Renal pelvis (tissue), 1 donor: ENCODE measurements at regions not wholly inside any gene's neighbourhood (a gene's known extent, or its start where the extent isn't known, plus 50 kb on each side); places are given as distances from the start of the nearest gene placed in this dataset.
"Not testable (repeated sequence)": the region's sequence is repeated elsewhere in the genome, so short reads cannot be mapped to it uniquely, and the experiment has no call there.

Experiments
- DNase-seq: peaks from one replicate; pipeline ENCODE4 v3.0.0-alpha.2; 2013

DNA sequence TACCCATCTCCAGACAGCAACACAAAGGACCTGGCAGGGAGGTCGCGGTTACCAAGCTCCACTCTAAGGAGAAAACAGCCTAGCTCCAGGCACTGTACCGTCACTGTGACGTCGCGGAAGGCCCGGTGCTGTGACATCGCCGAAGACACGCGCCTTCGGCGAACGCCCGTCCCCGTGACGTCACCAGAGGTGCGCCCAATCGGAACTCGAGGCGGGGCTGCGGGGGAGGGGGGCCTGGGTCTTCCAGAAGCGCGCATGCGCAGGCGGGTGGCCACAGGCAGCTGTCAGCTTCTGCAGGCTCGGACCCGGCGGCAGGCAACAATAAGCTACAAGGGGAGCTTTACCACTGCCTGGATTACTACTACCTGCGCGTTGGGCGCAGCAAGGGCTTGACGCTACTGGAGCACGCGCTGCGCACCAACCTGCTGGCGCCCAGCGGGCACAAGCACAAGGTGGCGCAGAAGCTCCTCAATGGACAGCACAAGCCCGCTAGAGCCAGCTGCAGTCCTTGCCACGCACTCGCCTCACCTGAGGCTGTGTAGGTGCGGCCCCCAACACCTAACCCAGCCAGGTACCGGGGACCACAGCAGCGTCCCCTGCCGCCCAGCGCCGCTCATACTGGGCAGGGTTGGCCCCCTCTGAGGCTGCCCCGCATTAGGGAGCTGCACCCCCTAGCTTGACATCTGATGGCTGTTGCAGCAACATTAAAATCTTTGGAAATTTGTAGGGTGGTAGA is 208.4 kb downstream of the TPST1 start:
- peak; percentile 86 for DNase-seq

DNA sequence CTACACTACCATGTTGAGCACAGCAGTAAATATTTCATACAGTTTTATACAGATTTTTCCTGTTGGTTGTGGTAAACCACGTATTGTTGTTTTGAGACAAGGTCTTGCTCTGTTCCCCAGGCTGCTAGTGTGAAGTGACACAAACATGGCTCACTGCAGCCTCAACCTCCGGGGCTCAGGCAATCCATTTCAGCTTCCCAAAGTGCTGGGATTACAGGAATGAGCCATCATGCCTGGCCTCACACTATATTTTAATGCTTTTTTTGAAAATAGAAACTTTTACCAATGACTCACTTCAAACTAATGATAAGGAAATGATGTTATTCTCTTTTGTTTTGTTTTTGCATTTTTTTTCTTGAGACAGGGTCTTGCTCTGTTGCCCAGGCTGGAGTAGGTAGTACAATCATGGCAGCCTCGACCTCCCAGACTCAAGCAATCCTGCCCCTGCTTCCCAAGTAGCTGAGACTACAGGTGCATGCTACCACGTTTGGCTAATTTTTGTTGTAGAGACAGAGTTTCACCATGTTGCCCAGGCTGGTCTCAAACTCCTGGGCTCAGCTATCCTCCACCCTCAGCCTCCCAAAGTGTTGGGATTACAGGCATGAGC is 210.6 kb downstream of the TPST1 start:
- no peak for DNase-seq

DNA sequence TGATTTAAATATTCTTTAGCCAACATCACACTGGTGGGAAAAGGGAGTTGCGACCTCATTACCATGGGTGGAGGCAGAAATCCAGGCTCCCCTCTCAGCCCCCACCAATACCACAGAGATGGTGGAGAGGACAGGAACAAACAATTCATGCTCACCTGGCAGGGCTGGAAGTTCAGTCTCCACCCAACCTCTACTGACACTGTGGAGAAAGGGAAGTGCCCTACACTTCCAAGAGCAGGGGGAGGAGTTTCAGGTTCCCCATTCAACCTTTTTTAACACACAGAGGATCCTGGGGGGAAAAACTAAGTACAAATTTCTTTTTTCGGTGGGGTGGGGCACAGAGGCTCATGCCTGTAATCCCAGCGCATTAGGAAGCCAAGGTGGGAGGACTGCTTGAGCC is 210.1 kb upstream of the KCTD7 start:
- DNase-seq = no peak

DNA sequence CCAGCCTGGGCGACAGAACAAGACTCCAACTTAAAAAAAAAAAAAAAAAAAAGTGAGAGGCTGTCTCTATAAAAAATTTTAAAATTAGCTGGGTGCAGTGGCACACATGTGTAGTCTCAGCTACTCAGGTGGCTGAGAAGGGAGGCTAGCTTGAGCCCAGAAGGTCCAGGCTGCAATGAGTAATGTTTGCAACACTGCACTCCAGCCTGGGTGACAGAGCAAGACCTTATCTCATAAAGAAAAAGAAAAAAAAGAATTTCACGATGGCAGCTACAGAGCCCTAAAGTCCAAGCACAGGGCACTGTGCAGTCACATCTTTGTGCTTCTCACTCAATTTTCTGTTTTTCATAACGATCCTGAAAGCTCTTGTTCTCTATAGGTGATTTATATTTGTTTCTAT is 209.5 kb upstream of the KCTD7 start:
- no peak for DNase-seq

DNA sequence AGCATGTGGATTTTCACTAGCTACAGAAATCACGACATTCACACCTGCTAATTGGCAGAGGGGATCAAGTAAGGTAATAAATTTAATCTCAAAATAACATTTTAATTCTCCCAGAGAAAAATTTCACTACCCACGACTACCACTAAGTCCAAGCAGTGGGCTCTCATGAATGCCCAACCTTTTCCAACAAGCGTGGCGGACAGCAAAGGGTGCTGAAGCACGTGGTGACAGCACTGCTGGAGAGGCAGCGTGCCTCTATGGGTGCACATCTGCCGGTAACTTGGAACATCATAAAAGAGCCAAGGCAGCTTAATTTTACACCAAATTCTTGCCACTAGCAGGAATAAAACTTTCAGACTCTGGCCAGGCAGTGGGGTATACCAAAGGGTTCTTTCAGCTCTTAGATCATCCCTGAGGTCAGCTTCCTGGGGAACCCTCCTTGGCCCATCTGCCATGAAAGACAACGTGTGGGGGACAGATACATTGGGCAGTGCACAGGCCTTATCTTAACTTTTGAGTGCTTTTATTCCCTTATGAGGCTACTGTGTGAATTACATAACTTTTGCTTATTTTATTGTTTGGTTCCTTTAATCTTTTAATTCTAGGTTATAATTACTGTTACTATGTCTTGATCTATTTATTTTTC is 206.7 kb upstream of the KCTD7 start:
- no peak for DNase-seq

DNA sequence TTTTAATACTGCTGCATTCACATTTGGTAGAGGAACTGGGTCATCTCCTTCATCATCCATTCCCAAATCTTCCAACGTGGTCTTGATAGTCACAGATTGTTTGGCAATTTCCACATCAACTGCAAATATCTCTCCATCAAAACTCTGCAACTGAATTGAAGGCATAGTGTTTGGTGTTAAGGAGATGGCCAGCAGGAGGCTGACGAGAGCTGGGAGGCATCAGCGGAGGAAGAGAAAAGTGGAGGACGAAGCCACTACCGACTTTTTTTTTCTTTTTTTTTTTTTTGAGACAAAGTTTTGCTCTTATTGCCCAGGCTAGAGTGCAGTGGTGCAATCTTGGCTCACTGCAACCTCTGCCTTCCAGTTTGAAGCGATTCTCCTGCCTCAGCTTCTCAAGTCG is 205.0 kb upstream of the KCTD7 start:
- DNase-seq = no peak

DNA sequence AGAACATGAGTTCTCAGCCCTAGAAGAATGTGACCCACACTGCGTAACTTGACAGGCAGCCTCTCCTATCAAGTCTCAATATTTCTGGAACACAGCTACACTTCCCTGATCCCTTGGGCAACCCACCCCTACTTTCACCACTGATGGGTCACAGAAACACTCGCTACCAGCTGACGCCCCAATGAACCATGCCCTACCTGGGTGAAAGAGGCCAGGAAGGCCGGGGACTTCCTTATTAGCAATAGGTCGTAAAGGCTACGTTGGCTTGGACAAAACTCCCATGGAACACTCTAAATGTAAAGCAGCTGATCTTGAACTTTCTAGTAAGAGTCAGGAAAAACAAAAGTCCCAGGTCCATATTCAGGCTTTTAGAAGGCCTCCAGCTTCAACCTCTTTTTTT is 202.3 kb upstream of the KCTD7 start:
- no peak for DNase-seq

DNA sequence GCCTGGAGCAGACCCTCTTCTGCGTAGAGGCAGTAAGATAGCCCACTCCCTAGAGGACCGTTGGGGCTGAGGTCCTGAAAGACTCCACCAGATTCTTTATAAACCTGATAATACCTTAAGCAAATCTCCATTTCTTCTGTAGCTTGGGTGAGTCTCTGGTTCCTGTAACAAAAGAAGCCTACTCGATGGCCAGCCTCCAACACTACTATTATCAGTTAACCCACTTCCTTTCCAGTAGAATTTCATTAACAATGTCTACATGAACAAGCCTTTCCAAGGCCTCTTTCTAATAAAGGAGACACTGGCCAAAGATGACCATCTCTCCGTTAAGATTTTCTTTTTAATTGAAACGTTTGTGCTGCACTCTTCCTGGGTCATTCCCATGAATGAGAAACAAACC is 201.7 kb upstream of the KCTD7 start:
- no peak for DNase-seq

DNA sequence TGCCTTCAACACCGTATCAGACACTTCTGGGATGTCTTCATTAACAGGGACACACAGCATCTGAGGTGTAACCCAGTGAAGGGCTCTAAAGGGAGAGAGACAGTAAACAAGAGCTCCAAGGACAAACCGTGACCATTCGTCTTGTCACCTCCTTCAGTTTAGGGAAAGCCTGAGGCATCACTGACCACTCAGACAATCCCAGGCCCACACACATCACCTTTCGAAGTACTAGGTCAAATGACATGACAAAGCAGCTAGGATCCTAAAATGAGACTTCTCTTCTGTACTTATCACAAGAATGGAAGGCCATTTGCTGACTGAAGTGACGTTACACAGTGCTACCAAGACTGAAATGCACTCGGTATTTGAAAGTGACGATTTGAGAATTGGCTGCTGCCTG is 200.7 kb upstream of the KCTD7 start:
- no peak for DNase-seq

DNA sequence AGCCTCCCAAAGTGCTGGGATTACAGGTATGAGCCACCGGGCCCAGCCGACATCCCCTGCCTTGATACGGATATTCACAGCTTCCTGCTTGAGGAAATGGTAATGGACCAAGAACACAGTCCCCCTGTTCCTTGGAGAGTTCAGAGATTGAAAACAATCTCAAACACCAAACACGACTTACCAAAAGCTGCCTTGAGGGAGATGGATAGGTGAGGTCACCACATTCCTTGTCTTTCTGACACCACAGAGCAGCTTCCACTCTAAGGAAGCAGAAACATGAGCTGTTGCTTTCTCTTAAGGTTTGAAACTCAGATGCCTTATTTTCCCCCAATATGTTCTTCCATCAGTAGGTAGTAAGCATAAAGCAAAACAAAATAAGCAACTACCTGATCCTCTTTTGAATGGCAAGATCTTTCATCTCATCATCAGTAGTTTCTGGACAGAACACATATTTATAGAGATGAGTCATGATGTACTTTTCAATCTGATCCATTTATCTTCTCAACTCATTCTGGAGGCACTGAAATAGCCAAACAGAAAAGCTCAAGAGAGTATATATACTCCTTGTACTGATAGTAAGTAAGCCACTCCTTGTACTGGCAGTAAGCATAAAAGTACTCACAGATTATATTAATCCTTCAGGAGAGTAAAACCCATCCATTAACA is 199.1 kb upstream of the KCTD7 start:
- DNase-seq = no peak

DNA sequence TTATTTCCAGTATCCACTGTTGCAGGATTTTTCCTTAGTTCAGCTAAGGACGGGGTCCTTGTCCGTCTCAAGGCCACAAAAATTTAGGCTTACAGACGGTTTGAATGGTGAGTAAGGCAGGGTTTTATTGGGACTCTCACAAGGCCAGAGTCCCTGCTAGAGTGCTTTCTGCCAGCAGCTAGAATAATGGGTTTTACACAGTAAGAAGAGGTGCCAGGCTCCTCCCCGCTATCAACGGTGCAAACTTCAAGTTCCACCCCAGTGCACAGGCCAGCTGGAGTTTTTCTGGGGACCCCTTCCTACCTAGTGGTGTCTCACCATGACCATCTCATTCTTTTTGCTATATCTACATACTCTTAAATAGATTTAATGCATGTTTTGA is 198.5 kb upstream of the KCTD7 start:
- no peak for DNase-seq

DNA sequence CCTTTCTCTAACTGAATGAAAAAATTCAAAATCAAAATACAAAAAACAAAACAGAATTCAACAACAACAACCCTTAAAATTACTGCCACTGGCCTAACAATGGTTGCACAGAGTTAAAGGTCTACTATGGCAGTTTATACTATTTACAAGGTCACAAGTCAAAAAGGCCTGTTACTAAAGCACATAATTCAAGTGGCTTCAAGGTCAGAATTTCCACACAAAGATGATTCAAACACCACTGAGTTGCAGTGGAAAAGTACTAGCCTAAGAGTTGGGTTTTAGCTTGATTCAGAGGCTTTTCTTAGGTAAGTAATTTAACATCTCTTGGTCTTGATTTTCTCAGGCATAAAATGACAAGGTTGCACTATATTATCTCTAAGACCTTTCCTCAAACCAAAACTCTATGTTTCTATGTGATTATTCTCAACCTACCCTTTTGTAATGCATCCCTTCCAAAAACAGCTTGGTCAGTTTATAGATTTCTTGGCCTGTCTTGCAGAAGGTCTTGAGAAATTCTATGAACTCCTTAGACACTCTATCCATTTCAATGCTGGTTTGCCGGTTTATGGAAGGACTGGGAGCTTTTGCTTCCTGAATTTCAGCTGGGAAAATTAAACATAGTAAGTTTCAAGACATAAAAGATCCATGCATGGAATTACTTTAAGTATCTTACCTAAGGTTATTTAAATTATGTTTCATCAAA is 189.8 kb upstream of the KCTD7 start:
- not testable (repeated sequence) for DNase-seq

DNA sequence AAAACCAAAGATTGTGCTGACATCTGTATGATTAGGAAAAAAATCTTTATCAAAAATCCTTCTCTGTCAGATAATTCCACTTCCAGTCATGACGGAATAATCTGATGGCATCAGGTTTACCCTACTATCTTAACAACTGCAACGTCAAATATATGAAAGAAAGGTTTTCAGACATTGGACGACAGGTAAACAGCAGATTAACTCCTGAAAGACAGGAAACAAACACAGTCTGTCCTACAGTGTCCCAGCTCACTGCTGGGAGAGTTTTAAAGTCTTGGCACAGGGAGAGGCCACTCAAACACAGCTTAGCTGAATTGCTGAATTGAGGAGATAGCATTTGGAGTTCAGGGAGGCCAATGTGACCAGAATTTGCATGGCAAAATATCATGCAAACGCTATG is 186.3 kb upstream of the KCTD7 start:
- no peak for DNase-seq

DNA sequence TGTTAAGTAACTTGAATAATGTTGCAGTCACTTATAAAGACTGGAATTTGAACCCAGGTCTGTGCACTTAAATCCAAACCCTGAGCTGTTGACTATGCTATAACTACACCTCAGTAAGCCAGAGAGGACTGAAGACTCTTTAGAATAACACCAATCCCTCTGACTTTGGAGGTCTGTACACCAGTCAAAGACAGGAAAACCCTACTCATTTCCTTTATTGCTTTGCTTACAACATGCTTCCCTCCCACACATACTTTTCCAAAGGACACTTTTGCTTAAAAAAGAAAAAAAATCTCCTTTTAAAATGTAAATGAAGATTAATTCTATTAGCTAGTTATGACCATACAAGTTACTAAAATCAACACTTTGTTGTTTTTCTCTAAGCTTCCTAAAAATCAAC is 184.7 kb upstream of the KCTD7 start:
- no peak for DNase-seq

DNA sequence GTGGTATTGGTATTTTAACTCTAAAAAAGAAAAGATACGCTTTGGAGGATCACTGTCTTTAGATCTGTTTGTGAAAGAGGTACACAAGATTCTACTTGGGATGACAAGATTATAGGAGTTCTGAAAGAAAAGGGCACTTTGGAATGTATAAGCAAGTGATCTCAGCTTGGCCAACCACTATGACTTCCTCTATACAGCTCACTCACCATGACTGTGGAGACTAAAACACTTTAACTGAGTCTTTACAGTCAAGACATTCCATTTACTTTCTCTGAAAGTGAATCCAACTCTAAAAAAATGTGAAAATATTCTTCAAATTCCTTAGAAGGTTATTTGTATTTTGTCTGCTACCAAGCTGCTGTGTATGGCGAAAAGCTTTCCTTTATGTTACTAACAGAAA is 181.7 kb upstream of the KCTD7 start:
- not testable (repeated sequence) for DNase-seq

DNA sequence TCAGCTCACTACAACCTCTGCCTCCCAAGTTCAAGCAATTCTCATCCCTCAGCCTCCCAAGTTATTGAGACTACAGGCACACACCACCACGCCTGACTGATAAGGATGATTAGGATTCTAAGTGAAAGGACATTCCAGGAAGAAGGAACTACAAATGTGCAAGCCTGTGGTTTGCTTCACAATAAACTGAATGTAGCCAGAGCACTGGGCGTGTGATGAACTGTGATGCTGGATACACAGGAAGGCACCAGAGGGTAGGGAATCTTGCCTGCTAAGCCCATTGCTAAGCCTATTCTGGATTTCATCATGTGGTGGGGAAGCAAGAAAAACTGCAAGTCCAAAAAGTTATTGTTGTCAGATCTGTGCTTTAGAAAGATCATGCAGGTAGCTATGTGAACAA is 177.9 kb upstream of the KCTD7 start:
- not testable (repeated sequence) for DNase-seq

DNA sequence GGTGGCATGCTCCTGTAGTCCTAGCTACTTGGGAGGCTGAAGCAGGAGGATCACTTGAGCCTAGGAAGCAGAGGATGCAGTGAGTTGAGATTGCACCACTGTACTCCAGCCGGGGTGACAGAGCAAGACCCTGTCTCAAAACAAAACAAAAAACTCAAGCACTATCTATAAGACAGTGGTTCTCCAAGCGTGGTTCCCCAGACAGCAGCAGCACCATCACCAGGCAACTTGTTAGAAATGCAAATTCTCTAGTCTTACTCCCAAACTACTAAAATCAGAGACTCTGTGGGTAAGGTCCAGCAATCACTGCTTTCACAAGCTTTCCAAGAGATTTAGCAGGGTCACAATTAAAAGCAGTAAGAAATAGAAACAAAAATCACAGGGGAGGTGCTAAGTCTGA is 177.0 kb upstream of the KCTD7 start:
- not testable (repeated sequence) for DNase-seq

DNA sequence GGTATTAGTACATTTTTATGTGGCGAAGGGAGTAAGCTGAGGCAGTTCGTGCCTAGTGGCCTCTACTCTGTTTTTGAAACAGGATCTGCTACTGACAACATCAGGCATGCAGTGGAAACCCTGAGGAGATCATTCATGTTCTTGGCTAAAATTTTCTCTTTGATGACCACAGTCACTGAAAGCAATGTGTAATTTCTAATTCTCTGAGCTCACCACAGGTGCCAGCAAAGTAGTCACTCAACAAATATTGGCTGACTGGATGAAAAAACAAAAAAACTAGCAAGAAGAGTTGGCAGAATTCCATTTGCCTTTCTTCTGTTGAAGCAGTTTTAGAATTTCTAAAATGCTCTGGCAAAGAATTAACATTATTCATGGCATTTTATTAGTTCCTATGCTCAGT is 176.5 kb upstream of the KCTD7 start:
- DNase-seq = no peak

DNA sequence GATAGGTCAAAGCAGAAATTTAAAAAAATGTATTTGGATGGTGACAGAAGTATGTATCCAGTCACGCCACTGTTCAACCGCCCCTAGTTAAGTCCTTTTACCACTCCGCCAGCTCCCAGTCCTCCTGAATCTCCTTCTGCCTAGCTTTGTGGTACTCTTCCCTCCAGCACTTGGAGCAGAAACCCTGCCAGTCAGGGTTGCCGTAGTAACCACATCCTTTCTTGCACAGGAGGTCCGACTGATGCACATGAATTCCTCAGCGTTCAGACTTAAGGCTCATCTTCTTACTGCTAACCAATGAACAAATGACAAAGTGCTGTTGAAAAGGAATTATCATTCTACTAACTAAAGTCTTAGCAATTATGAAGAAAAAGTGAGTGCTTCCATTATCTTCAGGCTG is 175.3 kb upstream of the KCTD7 start:
- DNase-seq = no peak

DNA sequence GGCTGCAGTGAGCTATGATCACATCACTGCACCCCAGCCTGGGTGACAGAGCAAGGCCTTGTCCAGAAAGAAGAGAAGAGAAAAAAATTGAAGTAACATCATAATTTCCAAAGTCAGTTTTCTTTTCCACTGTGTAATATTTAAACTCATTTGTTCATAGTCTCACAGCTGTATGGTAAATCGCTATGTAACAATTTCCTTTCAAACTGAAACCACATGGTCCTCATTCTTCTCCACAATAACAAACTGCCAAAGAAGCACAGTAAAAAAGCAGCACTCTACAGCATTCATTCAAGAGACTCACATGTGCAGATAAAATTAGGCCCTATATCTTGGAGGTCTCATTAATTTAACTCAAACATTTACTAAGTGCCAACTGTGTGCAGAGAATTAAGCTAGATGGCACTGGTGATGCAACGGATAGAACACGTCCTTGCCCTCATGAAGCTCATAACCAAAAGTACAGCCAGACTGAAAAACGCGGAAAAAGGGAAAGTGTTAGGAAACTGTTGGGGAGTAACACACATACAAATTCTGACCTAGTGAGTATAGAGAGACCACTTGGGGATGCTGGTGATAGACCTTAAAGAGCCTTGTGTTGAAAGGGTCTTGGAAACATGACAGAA is 174.0 kb upstream of the KCTD7 start:
- DNase-seq = no peak

DNA sequence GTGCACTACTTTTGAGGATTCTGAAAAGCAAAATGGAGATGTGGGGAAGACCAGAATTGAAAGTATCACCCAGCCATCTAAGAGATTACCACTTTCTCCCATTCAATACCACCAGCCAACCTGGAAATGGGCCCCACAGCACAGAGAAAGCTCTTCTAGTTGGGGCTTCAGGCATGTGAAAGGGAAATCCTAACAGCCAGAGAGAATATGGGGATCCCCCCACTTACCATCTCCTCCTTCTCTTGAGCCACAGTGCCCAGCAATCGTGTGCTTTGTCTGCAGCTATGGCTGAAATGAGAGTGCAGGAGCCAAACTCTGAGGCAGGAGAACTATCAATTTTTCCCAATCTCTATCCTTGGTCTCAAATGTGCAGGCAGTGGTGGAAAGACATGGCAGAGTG is 173.2 kb upstream of the KCTD7 start:
- not testable (repeated sequence) for DNase-seq

DNA sequence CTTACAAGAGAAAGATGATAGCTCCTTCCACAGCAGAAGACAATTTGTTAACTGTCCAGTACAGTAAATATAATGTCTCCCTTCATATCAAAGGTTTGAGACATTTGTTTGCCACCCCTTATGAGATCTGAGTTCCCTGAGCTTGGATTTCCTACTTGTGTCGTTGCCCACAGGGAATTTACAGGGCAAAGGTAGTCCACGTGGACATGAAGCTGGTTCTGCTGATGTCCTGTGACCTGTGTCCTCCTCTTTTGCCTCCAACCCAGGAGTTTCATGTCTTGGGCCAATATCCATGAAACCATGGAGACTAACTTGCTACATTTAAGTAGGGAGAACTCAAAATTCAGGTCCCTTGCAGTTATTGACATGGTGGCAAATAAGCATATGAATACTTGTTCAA is 172.2 kb upstream of the KCTD7 start:
- not testable (repeated sequence) for DNase-seq
